SK-N-SH treated with all-trans-retinoic acid at 6 μM for 48 hours (cell line): ENCODE measurements at regions not wholly inside any gene's neighbourhood (a gene's known extent, or its start where the extent isn't known, plus 50 kb on each side); places are given as distances from the start of the nearest gene placed in this dataset.

Experiments used
- ATAC-seq: fragments of 200-7000 bp; cut with Tn5 transposase; 3 replicates; pipeline ENCODE4 v1.9.1; 2020; ENCODE audit warnings: mild to moderate bottlenecking, moderate library complexity
- ARNTL ChIP-seq: fragments of 450-650 bp; formaldehyde crosslinking; IDR thresholded peaks from 2 replicates; pipeline ENCODE4 v1.5.0; 2020; ENCODE audit warnings: low read depth, mild to moderate bottlenecking, moderate library complexity, borderline replicate concordance
- BACH2 ChIP-seq: fragments of 250-450 bp; sonication (Bioruptor Pico); IDR thresholded peaks from 2 replicates; pipeline ENCODE4 v1.9.0; 2021; ENCODE audit warnings: mild to moderate bottlenecking, borderline replicate concordance
- CREB5 ChIP-seq: fragments of 250-450 bp; sonication (Bioruptor Pico); IDR thresholded peaks from 2 replicates; pipeline ENCODE4 v1.5.1; 2020; ENCODE audit warnings: low read depth, mild to moderate bottlenecking, moderate library complexity
- CSDC2 ChIP-seq: fragments of 250-450 bp; sonication (Bioruptor Pico); IDR thresholded peaks from 2 replicates; pipeline ENCODE4 v1.5.0; 2020; ENCODE audit warnings: mild to moderate bottlenecking, moderate library complexity
- CSRNP3 ChIP-seq: fragments of 250-450 bp; sonication (Bioruptor Pico); IDR thresholded peaks from 2 replicates; pipeline ENCODE4 v1.5.1; 2021; ENCODE audit warnings: mild to moderate bottlenecking, moderate library complexity
- ESRRG ChIP-seq: fragments of 250-450 bp; sonication (Bioruptor Pico); IDR thresholded peaks from 2 replicates; pipeline ENCODE4 v1.6.1; 2021; ENCODE audit warnings: mild to moderate bottlenecking
- GLIS3 ChIP-seq: fragments of 250-450 bp; sonication (Bioruptor Pico); IDR thresholded peaks from 2 replicates; pipeline ENCODE4 v1.5.0; 2020; ENCODE audit warnings: mild to moderate bottlenecking, moderate library complexity
- OSR1 ChIP-seq: fragments of 250-450 bp; sonication (Bioruptor Pico); IDR thresholded peaks from 2 replicates; pipeline ENCODE4 v1.8.0; 2022; ENCODE audit warnings: moderate library complexity, mild to moderate bottlenecking, inconsistent platforms
- PATZ1 ChIP-seq: fragments of 250-450 bp; sonication (Bioruptor Pico); IDR thresholded peaks from 2 replicates; pipeline ENCODE4 v1.8.0; 2020; ENCODE audit warnings: mild to moderate bottlenecking, moderate library complexity, borderline replicate concordance
- POU6F1 ChIP-seq: fragments of 250-450 bp; sonication (Bioruptor Pico); IDR thresholded peaks from 2 replicates; pipeline ENCODE4 v1.8.0; 2021; ENCODE audit warnings: low read depth, mild to moderate bottlenecking, moderate library complexity, borderline replicate concordance
- PPARA ChIP-seq: fragments of 250-450 bp; sonication (Bioruptor Pico); IDR thresholded peaks from 2 replicates; pipeline ENCODE4 v1.5.0; 2020; ENCODE audit warnings: mild to moderate bottlenecking, borderline replicate concordance
- RARB ChIP-seq: fragments of 250-450 bp; sonication (Bioruptor Pico); IDR thresholded peaks from 2 replicates; pipeline ENCODE4 v1.8.0; 2021; ENCODE audit warnings: mild to moderate bottlenecking, moderate library complexity
- SNAI2 ChIP-seq: fragments of 250-450 bp; sonication (Bioruptor Pico); IDR thresholded peaks from 2 replicates; pipeline ENCODE4 v1.5.0; 2020; ENCODE audit warnings: mild to moderate bottlenecking, moderate library complexity
- TCF4 ChIP-seq: fragments of 250-450 bp; sonication (Bioruptor Pico); IDR thresholded peaks from 2 replicates; pipeline ENCODE4 v1.8.0; 2021; ENCODE audit warnings: mild to moderate bottlenecking, moderate library complexity, borderline replicate concordance
- TOX ChIP-seq: fragments of 250-450 bp; sonication (Bioruptor Pico); IDR thresholded peaks from 2 replicates; pipeline ENCODE4 v1.8.0; 2021; ENCODE audit warnings: mild to moderate bottlenecking, moderate library complexity, borderline replicate concordance
- ZC3H10 ChIP-seq: fragments of 250-450 bp; sonication (Bioruptor Pico); IDR thresholded peaks from 2 replicates; pipeline ENCODE4 v1.5.1; 2021; ENCODE audit warnings: mild to moderate bottlenecking, moderate library complexity
- ZFP3 ChIP-seq: fragments of 250-450 bp; sonication (Bioruptor Pico); IDR thresholded peaks from 2 replicates; pipeline ENCODE4 v1.5.0; 2020; ENCODE audit warnings: mild to moderate bottlenecking, moderate library complexity
- ZFP30 ChIP-seq: fragments of 450-650 bp; formaldehyde crosslinking; IDR thresholded peaks from 2 replicates; pipeline ENCODE4 v1.5.0; 2022; ENCODE audit warnings: mild to moderate bottlenecking, moderate library complexity
- ZNF565 ChIP-seq: fragments of 450-650 bp; formaldehyde crosslinking; conservative IDR thresholded peaks from 2 replicates; pipeline ENCODE4 v1.5.0; 2020; ENCODE audit warnings: low read depth, mild to moderate bottlenecking, moderate library complexity
- ZNF70 ChIP-seq: fragments of 450-650 bp; formaldehyde crosslinking; IDR thresholded peaks from 2 replicates; pipeline ENCODE4 v1.5.0; 2020; ENCODE audit warnings: mild to moderate bottlenecking, moderate library complexity
- ZNF8 ChIP-seq: fragments of 450-650 bp; formaldehyde crosslinking; IDR thresholded peaks from 2 replicates; pipeline ENCODE4 v1.5.0; 2020; ENCODE audit warnings: mild to moderate bottlenecking, moderate library complexity
- TF ChIP-seq, protein P1 (sequence below): fragments of 250-450 bp; sonication (Bioruptor Pico); IDR thresholded peaks from 2 replicates; pipeline ENCODE4 v1.5.0; 2020; ENCODE audit warnings: mild to moderate bottlenecking, moderate library complexity

- TF ChIP-seq SNAI2: no peak
- no peak for TF ChIP-seq OSR1 (CRISPR knock-in tag)
- TF ChIP-seq ARNTL (CRISPR knock-in tag): no peak
- no peak for TF ChIP-seq TOX (CRISPR knock-in tag)
- TF ChIP-seq CREB5 (CRISPR knock-in tag): no peak
- no peak for TF ChIP-seq TCF4 (CRISPR knock-in tag)
- TF ChIP-seq BACH2 (CRISPR knock-in tag): no peak
- TF ChIP-seq ZNF8: no peak
- no peak for TF ChIP-seq CSDC2 (CRISPR knock-in tag)
- no peak for TF ChIP-seq PATZ1 (CRISPR knock-in tag)
- TF ChIP-seq POU6F1 (CRISPR knock-in tag): no peak
- no peak for TF ChIP-seq ZFP30 (CRISPR knock-in tag)
- no peak for TF ChIP-seq ESRRG
- TF ChIP-seq, protein P1, sequence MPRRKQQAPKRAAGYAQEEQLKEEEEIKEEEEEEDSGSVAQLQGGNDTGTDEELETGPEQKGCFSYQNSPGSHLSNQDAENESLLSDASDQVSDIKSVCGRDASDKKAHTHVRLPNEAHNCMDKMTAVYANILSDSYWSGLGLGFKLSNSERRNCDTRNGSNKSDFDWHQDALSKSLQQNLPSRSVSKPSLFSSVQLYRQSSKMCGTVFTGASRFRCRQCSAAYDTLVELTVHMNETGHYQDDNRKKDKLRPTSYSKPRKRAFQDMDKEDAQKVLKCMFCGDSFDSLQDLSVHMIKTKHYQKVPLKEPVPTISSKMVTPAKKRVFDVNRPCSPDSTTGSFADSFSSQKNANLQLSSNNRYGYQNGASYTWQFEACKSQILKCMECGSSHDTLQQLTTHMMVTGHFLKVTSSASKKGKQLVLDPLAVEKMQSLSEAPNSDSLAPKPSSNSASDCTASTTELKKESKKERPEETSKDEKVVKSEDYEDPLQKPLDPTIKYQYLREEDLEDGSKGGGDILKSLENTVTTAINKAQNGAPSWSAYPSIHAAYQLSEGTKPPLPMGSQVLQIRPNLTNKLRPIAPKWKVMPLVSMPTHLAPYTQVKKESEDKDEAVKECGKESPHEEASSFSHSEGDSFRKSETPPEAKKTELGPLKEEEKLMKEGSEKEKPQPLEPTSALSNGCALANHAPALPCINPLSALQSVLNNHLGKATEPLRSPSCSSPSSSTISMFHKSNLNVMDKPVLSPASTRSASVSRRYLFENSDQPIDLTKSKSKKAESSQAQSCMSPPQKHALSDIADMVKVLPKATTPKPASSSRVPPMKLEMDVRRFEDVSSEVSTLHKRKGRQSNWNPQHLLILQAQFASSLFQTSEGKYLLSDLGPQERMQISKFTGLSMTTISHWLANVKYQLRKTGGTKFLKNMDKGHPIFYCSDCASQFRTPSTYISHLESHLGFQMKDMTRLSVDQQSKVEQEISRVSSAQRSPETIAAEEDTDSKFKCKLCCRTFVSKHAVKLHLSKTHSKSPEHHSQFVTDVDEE (CRISPR knock-in tag): no peak
- ATAC-seq: no peak
Measured at GRCh38 chr4:164413743-164414142, 340.2 kb upstream of the SMIM31 start.

GRCh38 chr4:164423819-164424218 lies 330.1 kb upstream of the SMIM31 start:
- ATAC-seq: no peak
- TF ChIP-seq ZFP3 (CRISPR knock-in tag) (no peak), GLIS3 (CRISPR knock-in tag) (no peak), ZFP30 (CRISPR knock-in tag) (no peak), CSRNP3 (CRISPR knock-in tag) (no peak), PATZ1 (CRISPR knock-in tag) (no peak), POU6F1 (CRISPR knock-in tag) (no peak), ZNF565 (no peak), ARNTL (CRISPR knock-in tag) (no peak), PPARA (no peak), ZNF8 (no peak), OSR1 (CRISPR knock-in tag) (no peak), ZC3H10 (CRISPR knock-in tag) (no peak), ZNF70 (no peak), SNAI2 (no peak), TCF4 (CRISPR knock-in tag) (no peak), RARB (CRISPR knock-in tag) (no peak), ESRRG (no peak), BACH2 (CRISPR knock-in tag) (no peak), CSDC2 (CRISPR knock-in tag) (no peak)
- TF ChIP-seq, protein P1 (CRISPR knock-in tag): no peak
